ENCODE measurements at regions not wholly inside any gene's neighbourhood (a gene's known extent, or its start where the extent isn't known, plus 50 kb on each side); places are given as distances from the start of the nearest gene placed in this dataset.

DNA sequence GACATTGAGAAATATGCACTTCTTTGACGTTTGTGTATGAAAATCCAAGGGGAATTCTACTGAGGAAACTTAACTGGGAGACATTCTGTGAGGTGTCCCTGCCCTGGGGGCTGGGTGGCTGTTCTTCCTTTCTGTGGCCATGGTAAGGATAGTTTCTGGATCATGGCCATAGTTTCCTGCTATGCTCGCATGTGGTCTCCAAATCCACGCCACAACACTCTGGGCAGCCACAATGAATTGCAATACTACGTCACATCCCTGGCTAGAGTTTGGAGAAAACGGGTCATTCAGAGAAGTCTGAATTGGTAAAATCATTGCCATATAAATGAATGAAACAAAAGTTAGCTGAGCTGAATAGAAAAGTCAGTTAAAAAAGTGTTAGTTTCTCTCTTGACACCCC is 230.6 kb downstream of the UTRN start (continued):
- TF ChIP-seq, protein P1, sequence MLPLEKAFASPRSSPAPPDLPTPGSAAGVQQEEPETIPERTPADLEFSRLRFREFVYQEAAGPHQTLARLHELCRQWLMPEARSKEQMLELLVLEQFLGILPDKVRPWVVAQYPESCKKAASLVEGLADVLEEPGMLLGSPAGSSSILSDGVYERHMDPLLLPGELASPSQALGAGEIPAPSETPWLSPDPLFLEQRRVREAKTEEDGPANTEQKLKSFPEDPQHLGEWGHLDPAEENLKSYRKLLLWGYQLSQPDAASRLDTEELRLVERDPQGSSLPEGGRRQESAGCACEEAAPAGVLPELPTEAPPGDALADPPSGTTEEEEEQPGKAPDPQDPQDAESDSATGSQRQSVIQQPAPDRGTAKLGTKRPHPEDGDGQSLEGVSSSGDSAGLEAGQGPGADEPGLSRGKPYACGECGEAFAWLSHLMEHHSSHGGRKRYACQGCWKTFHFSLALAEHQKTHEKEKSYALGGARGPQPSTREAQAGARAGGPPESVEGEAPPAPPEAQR (CRISPR knock-in tag; IDR thresholded peaks at IDR 0.05), result no peak
- TF ChIP-seq, protein P2, sequence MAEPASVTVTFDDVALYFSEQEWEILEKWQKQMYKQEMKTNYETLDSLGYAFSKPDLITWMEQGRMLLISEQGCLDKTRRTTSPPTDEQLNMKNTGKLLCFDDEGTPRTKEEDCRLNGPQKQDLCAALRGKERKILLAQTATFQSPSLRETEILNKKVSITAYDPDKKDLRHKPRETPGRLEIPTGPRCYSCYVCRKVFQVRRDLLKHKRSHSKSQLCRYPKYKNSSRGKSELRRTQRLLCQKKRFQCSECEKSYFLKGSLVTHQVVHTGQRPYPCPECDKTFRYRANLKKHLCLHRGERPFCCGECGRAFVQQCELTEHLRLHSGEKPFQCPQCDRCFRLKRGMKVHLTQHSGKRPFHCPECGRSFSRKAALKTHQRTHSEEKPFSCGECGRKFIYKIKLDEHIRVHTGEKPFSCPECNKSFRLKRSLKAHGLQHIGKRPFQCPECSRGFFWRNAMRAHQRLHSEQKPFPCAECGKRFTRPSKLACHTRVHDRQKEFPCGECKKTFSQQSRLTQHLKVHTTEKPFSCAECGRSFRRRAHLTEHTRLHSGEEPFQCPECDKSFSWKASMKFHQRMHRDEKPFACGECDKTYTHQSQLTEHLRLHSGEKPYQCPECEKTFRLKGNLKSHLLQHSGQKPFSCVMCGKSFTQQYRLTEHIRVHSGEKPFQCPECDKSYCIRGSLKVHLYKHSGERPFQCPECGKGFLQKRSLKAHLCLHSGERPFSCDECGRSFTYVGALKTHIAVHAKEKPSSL (CRISPR knock-in tag; conservative IDR thresholded peaks at IDR 0.05), result no peak
- TF ChIP-seq, protein P3, sequence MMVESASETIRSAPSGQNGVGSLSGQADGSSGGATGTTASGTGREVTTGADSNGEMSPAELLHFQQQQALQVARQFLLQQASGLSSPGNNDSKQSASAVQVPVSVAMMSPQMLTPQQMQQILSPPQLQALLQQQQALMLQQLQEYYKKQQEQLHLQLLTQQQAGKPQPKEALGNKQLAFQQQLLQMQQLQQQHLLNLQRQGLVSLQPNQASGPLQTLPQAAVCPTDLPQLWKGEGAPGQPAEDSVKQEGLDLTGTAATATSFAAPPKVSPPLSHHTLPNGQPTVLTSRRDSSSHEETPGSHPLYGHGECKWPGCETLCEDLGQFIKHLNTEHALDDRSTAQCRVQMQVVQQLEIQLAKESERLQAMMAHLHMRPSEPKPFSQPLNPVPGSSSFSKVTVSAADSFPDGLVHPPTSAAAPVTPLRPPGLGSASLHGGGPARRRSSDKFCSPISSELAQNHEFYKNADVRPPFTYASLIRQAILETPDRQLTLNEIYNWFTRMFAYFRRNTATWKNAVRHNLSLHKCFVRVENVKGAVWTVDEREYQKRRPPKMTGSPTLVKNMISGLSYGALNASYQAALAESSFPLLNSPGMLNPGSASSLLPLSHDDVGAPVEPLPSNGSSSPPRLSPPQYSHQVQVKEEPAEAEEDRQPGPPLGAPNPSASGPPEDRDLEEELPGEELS (CRISPR knock-in tag; IDR thresholded peaks at IDR 0.05), result no peak
- TF ChIP-seq GRHL2 (CRISPR knock-in tag; IDR thresholded peaks at IDR 0.05; ENCODE audit: insufficient replicate concordance, severe bottlenecking), result no peak

DNA sequence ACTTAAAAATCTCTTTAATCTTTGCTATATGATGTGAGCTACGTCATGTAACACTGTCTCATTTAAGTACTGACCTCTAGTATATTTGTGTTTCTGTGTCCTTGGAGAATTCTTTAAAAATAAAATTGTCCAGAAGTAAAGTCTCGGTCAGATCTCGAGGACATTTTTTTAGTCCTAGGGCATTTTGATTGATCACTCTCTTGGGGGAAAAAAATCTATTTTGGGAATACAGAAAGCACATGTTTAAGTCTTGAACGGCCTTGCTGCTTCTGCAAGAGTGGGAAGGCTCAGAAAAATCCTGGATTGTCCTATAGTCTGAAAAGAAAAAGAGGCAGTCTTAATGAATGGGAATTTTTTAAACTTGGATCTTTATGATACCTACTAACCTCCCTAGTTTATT is 234.3 kb downstream of the UTRN start:
- Mint-ChIP-seq H3K9me3 (no peaks in the 10 kb centered on the region), H3K27ac (no peak overlapping the region), H3K27me3 (ENCODE audit: low read depth) (no peaks in the 10 kb centered on the region), H3K4me1 (no peaks in the 10 kb centered on the region), H3K4me3 (no peak overlapping the region), H3K36me3 (peaks cover 22% of the 10 kb centered on the region)
- no peak for DNase-seq (ENCODE audit: low spot score)
- no peak for TF ChIP-seq ZNF423 (CRISPR knock-in tag; IDR thresholded peaks at IDR 0.05)
- no peak for TF ChIP-seq NFATC4 (CRISPR knock-in tag; IDR thresholded peaks at IDR 0.05)
- TF ChIP-seq, protein P4, sequence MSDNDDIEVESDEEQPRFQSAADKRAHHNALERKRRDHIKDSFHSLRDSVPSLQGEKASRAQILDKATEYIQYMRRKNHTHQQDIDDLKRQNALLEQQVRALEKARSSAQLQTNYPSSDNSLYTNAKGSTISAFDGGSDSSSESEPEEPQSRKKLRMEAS (CRISPR knock-in tag; IDR thresholded peaks at IDR 0.05), result no peak
- TF ChIP-seq TEAD1 (CRISPR knock-in tag; IDR thresholded peaks at IDR 0.05), result no peak
- TF ChIP-seq ZBTB21 (CRISPR knock-in tag; IDR thresholded peaks at IDR 0.05; ENCODE audit: borderline replicate concordance), result no peak
- TF ChIP-seq, protein P5, sequence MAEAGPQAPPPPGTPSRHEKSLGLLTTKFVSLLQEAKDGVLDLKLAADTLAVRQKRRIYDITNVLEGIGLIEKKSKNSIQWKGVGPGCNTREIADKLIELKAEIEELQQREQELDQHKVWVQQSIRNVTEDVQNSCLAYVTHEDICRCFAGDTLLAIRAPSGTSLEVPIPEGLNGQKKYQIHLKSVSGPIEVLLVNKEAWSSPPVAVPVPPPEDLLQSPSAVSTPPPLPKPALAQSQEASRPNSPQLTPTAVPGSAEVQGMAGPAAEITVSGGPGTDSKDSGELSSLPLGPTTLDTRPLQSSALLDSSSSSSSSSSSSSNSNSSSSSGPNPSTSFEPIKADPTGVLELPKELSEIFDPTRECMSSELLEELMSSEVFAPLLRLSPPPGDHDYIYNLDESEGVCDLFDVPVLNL (CRISPR knock-in tag; IDR thresholded peaks at IDR 0.05; ENCODE audit: borderline replicate concordance, low read depth), result no peak
- TF ChIP-seq GRHL2 (CRISPR knock-in tag; IDR thresholded peaks at IDR 0.05; ENCODE audit: insufficient replicate concordance, severe bottlenecking), result no peak
- no peak for TF ChIP-seq FOXP1 (CRISPR knock-in tag; IDR thresholded peaks at IDR 0.05; ENCODE audit: borderline replicate concordance)
- TF ChIP-seq, protein P6, sequence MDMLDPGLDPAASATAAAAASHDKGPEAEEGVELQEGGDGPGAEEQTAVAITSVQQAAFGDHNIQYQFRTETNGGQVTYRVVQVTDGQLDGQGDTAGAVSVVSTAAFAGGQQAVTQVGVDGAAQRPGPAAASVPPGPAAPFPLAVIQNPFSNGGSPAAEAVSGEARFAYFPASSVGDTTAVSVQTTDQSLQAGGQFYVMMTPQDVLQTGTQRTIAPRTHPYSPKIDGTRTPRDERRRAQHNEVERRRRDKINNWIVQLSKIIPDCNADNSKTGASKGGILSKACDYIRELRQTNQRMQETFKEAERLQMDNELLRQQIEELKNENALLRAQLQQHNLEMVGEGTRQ (CRISPR knock-in tag; IDR thresholded peaks at IDR 0.05), result no peak
- TF ChIP-seq, protein P7, sequence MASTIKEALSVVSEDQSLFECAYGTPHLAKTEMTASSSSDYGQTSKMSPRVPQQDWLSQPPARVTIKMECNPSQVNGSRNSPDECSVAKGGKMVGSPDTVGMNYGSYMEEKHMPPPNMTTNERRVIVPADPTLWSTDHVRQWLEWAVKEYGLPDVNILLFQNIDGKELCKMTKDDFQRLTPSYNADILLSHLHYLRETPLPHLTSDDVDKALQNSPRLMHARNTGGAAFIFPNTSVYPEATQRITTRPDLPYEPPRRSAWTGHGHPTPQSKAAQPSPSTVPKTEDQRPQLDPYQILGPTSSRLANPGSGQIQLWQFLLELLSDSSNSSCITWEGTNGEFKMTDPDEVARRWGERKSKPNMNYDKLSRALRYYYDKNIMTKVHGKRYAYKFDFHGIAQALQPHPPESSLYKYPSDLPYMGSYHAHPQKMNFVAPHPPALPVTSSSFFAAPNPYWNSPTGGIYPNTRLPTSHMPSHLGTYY (CRISPR knock-in tag; IDR thresholded peaks at IDR 0.05), result no peak
- TF ChIP-seq, protein P8, sequence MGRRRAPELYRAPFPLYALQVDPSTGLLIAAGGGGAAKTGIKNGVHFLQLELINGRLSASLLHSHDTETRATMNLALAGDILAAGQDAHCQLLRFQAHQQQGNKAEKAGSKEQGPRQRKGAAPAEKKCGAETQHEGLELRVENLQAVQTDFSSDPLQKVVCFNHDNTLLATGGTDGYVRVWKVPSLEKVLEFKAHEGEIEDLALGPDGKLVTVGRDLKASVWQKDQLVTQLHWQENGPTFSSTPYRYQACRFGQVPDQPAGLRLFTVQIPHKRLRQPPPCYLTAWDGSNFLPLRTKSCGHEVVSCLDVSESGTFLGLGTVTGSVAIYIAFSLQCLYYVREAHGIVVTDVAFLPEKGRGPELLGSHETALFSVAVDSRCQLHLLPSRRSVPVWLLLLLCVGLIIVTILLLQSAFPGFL (CRISPR knock-in tag; IDR thresholded peaks at IDR 0.05; ENCODE audit: borderline replicate concordance), result no peak
- no peak for TF ChIP-seq PRRX2 (CRISPR knock-in tag; IDR thresholded peaks at IDR 0.05)
- TF ChIP-seq, protein P9, sequence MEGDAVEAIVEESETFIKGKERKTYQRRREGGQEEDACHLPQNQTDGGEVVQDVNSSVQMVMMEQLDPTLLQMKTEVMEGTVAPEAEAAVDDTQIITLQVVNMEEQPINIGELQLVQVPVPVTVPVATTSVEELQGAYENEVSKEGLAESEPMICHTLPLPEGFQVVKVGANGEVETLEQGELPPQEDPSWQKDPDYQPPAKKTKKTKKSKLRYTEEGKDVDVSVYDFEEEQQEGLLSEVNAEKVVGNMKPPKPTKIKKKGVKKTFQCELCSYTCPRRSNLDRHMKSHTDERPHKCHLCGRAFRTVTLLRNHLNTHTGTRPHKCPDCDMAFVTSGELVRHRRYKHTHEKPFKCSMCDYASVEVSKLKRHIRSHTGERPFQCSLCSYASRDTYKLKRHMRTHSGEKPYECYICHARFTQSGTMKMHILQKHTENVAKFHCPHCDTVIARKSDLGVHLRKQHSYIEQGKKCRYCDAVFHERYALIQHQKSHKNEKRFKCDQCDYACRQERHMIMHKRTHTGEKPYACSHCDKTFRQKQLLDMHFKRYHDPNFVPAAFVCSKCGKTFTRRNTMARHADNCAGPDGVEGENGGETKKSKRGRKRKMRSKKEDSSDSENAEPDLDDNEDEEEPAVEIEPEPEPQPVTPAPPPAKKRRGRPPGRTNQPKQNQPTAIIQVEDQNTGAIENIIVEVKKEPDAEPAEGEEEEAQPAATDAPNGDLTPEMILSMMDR (IDR thresholded peaks at IDR 0.05), result no peak
- ChIA-PET POLR2A (no interaction called here), CTCF (no interaction called here)
- no peak for ATAC-seq

Data from WTC11 (cell line).